IMR-90 (cell line): ENCODE measurements at regions not wholly inside any gene's neighbourhood (a gene's known extent, or its start where the extent isn't known, plus 50 kb on each side); places are given as distances from the start of the nearest gene placed in this dataset.

Source experiments
- ATAC-seq: fragments of 200-7000 bp; cut with Tn5 transposase; 2 replicates; pipeline ENCODE4 v1.9.1; 2020; ENCODE audit warnings: low read depth, mild to moderate bottlenecking, moderate library complexity
- BruUV-seq: library from RNA; stranded (reverse); fragments of 400-500 nt; replicated peaks from 2 replicates; lab custom pipeline; 2021; lab: Mats Ljungman, UMichigan
- CTCF ChIA-PET: fragments of 300-600 bp; formaldehyde crosslinking; extraction: SDS; loops from one replicate; lab custom pipeline; 2021; ENCODE audit warnings: antibody characterized with exemption; lab: Yijun Ruan, JAX
- POLR2A ChIA-PET: fragments of 300-600 bp; sonication (Branson Sonifier 250); formaldehyde crosslinking; loops from one replicate; lab custom pipeline; 2022; ENCODE audit warnings: antibody characterized with exemption; ENCODE audit not compliant: unreplicated experiment; lab: Charles Lee
- DNase-seq: peaks from one replicate; pipeline ENCODE4 v3.0.0; 2013
- H2AFZ ChIP-seq: replicated peaks from 2 replicates; pipeline ENCODE3; 2013; ENCODE audit warnings: low read length, mild to moderate bottlenecking; ENCODE audit not compliant: poor library complexity
- H2AK5ac ChIP-seq: 2 replicates; pipeline ENCODE4 v1.6.1; 2013; ENCODE audit warnings: low read depth, low read length, inconsistent platforms
- H2AK9ac ChIP-seq: replicated peaks from 2 replicates; pipeline ENCODE3; 2013; ENCODE audit warnings: mild to moderate bottlenecking, low read depth, low read length, moderate library complexity; ENCODE audit not compliant: poor library complexity
- H2BK120ac ChIP-seq: 2 replicates; pipeline ENCODE4 v1.6.1; 2013; ENCODE audit warnings: low read depth, low read length, inconsistent platforms
- H2BK15ac ChIP-seq: 3 replicates; pipeline ENCODE4 v1.6.1; 2013; ENCODE audit warnings: low read depth, low read length, inconsistent platforms
- H2BK20ac ChIP-seq: 2 replicates; pipeline ENCODE4 v1.6.1; 2013; ENCODE audit warnings: low read depth, mild to moderate bottlenecking, inconsistent platforms, low read length, moderate library complexity
- H2BK5ac ChIP-seq: 2 replicates; pipeline ENCODE4 v1.6.1; 2013; ENCODE audit warnings: mild to moderate bottlenecking, low read depth, low read length, inconsistent platforms; ENCODE audit not compliant: poor library complexity, severe bottlenecking
- H3K14ac ChIP-seq: replicated peaks from 2 replicates; pipeline ENCODE4 v1.6.1; 2013; ENCODE audit warnings: low read depth, low read length, inconsistent platforms
- H3K18ac ChIP-seq: 2 replicates; pipeline ENCODE4 v1.6.1; 2013; ENCODE audit warnings: low read depth, low read length, control low read depth
- H3K23ac ChIP-seq: 2 replicates; pipeline ENCODE4 v1.6.1; 2013; ENCODE audit warnings: low read depth, low read length, inconsistent platforms
- H3K27ac ChIP-seq: 2 replicates; pipeline ENCODE4 v1.5.1; 2013; ENCODE audit warnings: mild to moderate bottlenecking, control low read depth, low read length; ENCODE audit not compliant: insufficient read depth
- H3K27me3 ChIP-seq: 2 replicates; pipeline ENCODE4 v1.6.1; 2013; ENCODE audit warnings: low read length; ENCODE audit not compliant: control insufficient read depth, insufficient read depth
- H3K36me3 ChIP-seq: 2 replicates; pipeline ENCODE4 v1.6.1; 2013; ENCODE audit warnings: low read length, mixed read lengths; ENCODE audit not compliant: control insufficient read depth, insufficient read depth
- H3K4ac ChIP-seq: 2 replicates; pipeline ENCODE4 v1.6.1; 2013; ENCODE audit warnings: low read depth, low read length, inconsistent platforms
- H3K4me1 ChIP-seq: 2 replicates; pipeline ENCODE4 v1.6.1; 2013; ENCODE audit warnings: low read length, mixed read lengths; ENCODE audit not compliant: control insufficient read depth, insufficient read depth
- H3K4me2 ChIP-seq: 2 replicates; pipeline ENCODE4 v1.6.1; 2013; ENCODE audit warnings: low read depth, mild to moderate bottlenecking, control low read depth, low read length, moderate library complexity
- H3K4me3 ChIP-seq: 2 replicates; pipeline ENCODE4 v1.5.1; 2013; ENCODE audit warnings: low read depth, mild to moderate bottlenecking, control low read depth, low read length, moderate library complexity; ENCODE audit not compliant: insufficient read depth
- H3K56ac ChIP-seq: 2 replicates; pipeline ENCODE4 v1.6.1; 2013; ENCODE audit warnings: low read length, inconsistent platforms; ENCODE audit not compliant: insufficient read depth; ENCODE audit errors: extremely low read depth
- H3K79me1 ChIP-seq, 2 experiments: 2 replicates each; pipeline ENCODE4 v1.6.1; 2013; ENCODE audit warnings: low read length in 2 of 2, inconsistent platforms in 1 of 2, low read depth in 1 of 2
- H3K9ac ChIP-seq: 2 replicates; pipeline ENCODE4 v1.6.1; 2013; ENCODE audit warnings: low read depth, low read length, control low read depth
- H3K9me1 ChIP-seq: 2 replicates; pipeline ENCODE4 v1.6.1; 2013; ENCODE audit warnings: low read length, inconsistent platforms; ENCODE audit not compliant: insufficient read depth
- H3K9me3 ChIP-seq: 2 replicates; pipeline ENCODE4 v1.6.1; 2013; ENCODE audit warnings: low read length; ENCODE audit not compliant: control insufficient read depth, insufficient read depth
- H4K20me1 ChIP-seq: 2 replicates; pipeline ENCODE4 v1.6.1; 2013; ENCODE audit warnings: low read length, inconsistent platforms; ENCODE audit not compliant: insufficient read depth
- H4K5ac ChIP-seq: 2 replicates; pipeline ENCODE4 v1.6.1; 2013; ENCODE audit warnings: mild to moderate bottlenecking, low read depth, low read length, control low read depth
- H4K8ac ChIP-seq, 2 experiments: 2 replicates each; pipeline ENCODE4 v1.6.1; 2013; ENCODE audit warnings: low read depth in 2 of 2, low read length in 2 of 2, control low read depth in 1 of 2, inconsistent platforms in 1 of 2
- H4K91ac ChIP-seq: 2 replicates; pipeline ENCODE4 v1.6.1; 2013; ENCODE audit warnings: low read depth, low read length, inconsistent platforms; ENCODE audit not compliant: insufficient read depth
- CTCF ChIP-seq: conservative IDR thresholded peaks from 2 replicates; pipeline ENCODE4 v1.5.1; 2012; ENCODE audit warnings: mild to moderate bottlenecking, low read depth, low read length, improper control_type of control experiment
- ELK1 ChIP-seq: fragments of 150-350 bp; IDR thresholded peaks from 2 replicates; pipeline ENCODE4 v1.6.1; 2016; ENCODE audit warnings: low read depth, mild to moderate bottlenecking, low read length, moderate library complexity, borderline replicate concordance
- MAFK ChIP-seq: IDR thresholded peaks from 2 replicates; pipeline ENCODE4 v1.6.1; 2012; ENCODE audit warnings: low read depth, low read length, improper control_type of control experiment
- MAZ ChIP-seq: IDR thresholded peaks from 2 replicates; pipeline ENCODE4 v1.6.1; 2012; ENCODE audit warnings: low read depth, mild to moderate bottlenecking, low read length, improper control_type of control experiment, moderate library complexity, borderline replicate concordance
- MXI1 ChIP-seq: IDR thresholded peaks from 2 replicates; pipeline ENCODE4 v1.6.1; 2012; ENCODE audit warnings: low read depth, mild to moderate bottlenecking, low read length, moderate library complexity, borderline replicate concordance
- POLR2A ChIP-seq: IDR thresholded peaks from 2 replicates; pipeline ENCODE4 v1.6.1; 2012; ENCODE audit warnings: mild to moderate bottlenecking, low read depth, low read length
- RAD21 ChIP-seq: IDR thresholded peaks from 2 replicates; pipeline ENCODE4 v1.6.1; 2012; ENCODE audit warnings: low read length, improper control_type of control experiment
- RCOR1 ChIP-seq: IDR thresholded peaks from 2 replicates; pipeline ENCODE4 v1.6.1; 2012; ENCODE audit warnings: mild to moderate bottlenecking, low read length, improper control_type of control experiment; ENCODE audit not compliant: insufficient replicate concordance
- RFX5 ChIP-seq: IDR thresholded peaks from 2 replicates; pipeline ENCODE4 v1.8.0; 2012; ENCODE audit warnings: low read depth, mild to moderate bottlenecking, low read length, moderate library complexity
- WGBS, 2 experiments: methylation state at CpG; one replicate each; pipeline versions ENCODE4 v1.1.5 to v1.1.7; 2013; ENCODE audit warnings: missing lambda C conversion rate in 2 of 2; ENCODE audit not compliant: insufficient read length in 1 of 2; ENCODE audit errors: extremely low coverage in 2 of 2; 5-methylcytosine and 5-hydroxymethylcytosine counted together
- dilution Hi-C: fragments of 300-500 bp; cut with HindIII; formaldehyde crosslinking; loops from one replicate; pipeline ENCODE4 v1.14.3; 2018; ENCODE audit warnings: low sequenced_read_pairs; ENCODE audit not compliant: unreplicated experiment
- in situ Hi-C: fragments of 300-500 bp; cut with MboI; formaldehyde crosslinking; loops from 3 replicates; pipeline ENCODE4 v1.14.3; 2019; ENCODE audit warnings: low sequenced_read_pairs, inconsistent platforms, mixed read lengths
- intact Hi-C: fragments of 100-400 bp; cut with micrococcal nuclease; formaldehyde crosslinking; loops from 2 replicates; pipeline ENCODE4 v1.10.0; 2022

- no peak overlapping the region for H4K91ac ChIP-seq
- no peak for ATAC-seq
- H4K5ac ChIP-seq, result no peak overlapping the region
- H2BK15ac ChIP-seq, result no peak overlapping the region
- H4K8ac ChIP-seq, result no peak overlapping the region
- no peaks in the 10 kb centered on the region for H3K27me3 ChIP-seq
- H2BK5ac ChIP-seq, result no peak overlapping the region
- no peak overlapping the region for H3K4me3 ChIP-seq
- H3K23ac ChIP-seq, result no peak overlapping the region
- no peak overlapping the region for H3K56ac ChIP-seq
- H3K79me1 ChIP-seq, result no peaks in the 10 kb centered on the region
- ChIA-PET POLR2A (no interaction called here), CTCF (interaction anchor here (0.5 to 1.1 kb wide), 2 partner anchors 35 to 1753 kb away, joined by 3 read pairs; no protein-coding TSS in a partner anchor)
- no peaks in the 10 kb centered on the region for H4K20me1 ChIP-seq
- H2BK20ac ChIP-seq, result no peak overlapping the region
- H3K4me1 ChIP-seq, result peaks cover 3% of the 10 kb centered on the region
- BruUV-seq, result no TSS peak
- no peak overlapping the region for H3K18ac ChIP-seq
- H2AK5ac ChIP-seq, result no peak overlapping the region
- H3K4me2 ChIP-seq, result no peak overlapping the region
- no peak overlapping the region for H2BK120ac ChIP-seq
- H3K9ac ChIP-seq, result no peak overlapping the region
- H3K14ac ChIP-seq, result no peak overlapping the region
- H3K27ac ChIP-seq, result no peak overlapping the region
- H3K9me1 ChIP-seq, result peaks cover 5% of the 10 kb centered on the region; the same call in 1 of the 2 replicates
- H3K4ac ChIP-seq, result no peak overlapping the region
- TF ChIP-seq POLR2A, result no peak
- no peak for TF ChIP-seq MAZ
- TF ChIP-seq MXI1, result no peak
- no peak for TF ChIP-seq ELK1
- TF ChIP-seq CTCF, result no peak
- no peak for TF ChIP-seq RAD21
- TF ChIP-seq RCOR1, result no peak
- TF ChIP-seq MAFK, result no peak
- no peak for TF ChIP-seq RFX5
- dilution Hi-C loops, result no loop called here
- intact Hi-C loops, result no loop called here
- no peaks in the 10 kb centered on the region for H3K36me3 ChIP-seq
- H2AFZ ChIP-seq, result no peak overlapping the region
- in situ Hi-C loops, result no loop called here
- no peak for DNase-seq
- no peaks in the 10 kb centered on the region for H3K9me3 ChIP-seq
- H2AK9ac ChIP-seq, result no peak overlapping the region
- no CpG with 5 or more reads among the region's 2 CpGs for WGBS, 2 experiments
Measured at GRCh38 chr5:57690724-57691123, 208.1 kb upstream of the ACTBL2 start.
